Neural cell (in vitro differentiated cells): ENCODE measurements at regions not wholly inside any gene's neighbourhood (a gene's known extent, or its start where the extent isn't known, plus 50 kb on each side); places are given as distances from the start of the nearest gene placed in this dataset.

Source experiments
- H2AFZ ChIP-seq: fragments of 200-600, 300-800 bp; sonication (generic), shearing (Covaris generic); 2 replicates; pipeline ENCODE4 v1.6.0; 2014; ENCODE audit warnings: low read depth, mild to moderate bottlenecking, antibody characterized with exemption, low read length, moderate library complexity
- H3F3A ChIP-seq: fragments of 200-600 bp; shearing (Covaris generic); 2 replicates; pipeline ENCODE4 v1.6.1; 2016; ENCODE audit warnings: mild to moderate bottlenecking, moderate library complexity, mixed read lengths, antibody characterized with exemption, low read length; ENCODE audit not compliant: insufficient read depth, poor library complexity, severe bottlenecking
- H3K27ac ChIP-seq: fragments of 200-600, 300-800 bp; sonication (generic), shearing (Covaris generic); 2 replicates; pipeline ENCODE4 v1.5.1; 2014; ENCODE audit warnings: mild to moderate bottlenecking, low read length, moderate library complexity
- H3K27me3 ChIP-seq: fragments of 300-800, 200-600 bp; sonication (generic), shearing (Covaris generic); 2 replicates; pipeline ENCODE4 v1.6.0; 2014; ENCODE audit warnings: mild to moderate bottlenecking, low read depth, low read length, moderate library complexity; ENCODE audit not compliant: insufficient read depth
- H3K36me3 ChIP-seq: fragments of 300-800, 200-600 bp; sonication (generic), shearing (Covaris generic); 2 replicates; pipeline ENCODE4 v1.5.1; 2014; ENCODE audit warnings: mild to moderate bottlenecking, antibody characterized with exemption, low read length, moderate library complexity; ENCODE audit not compliant: insufficient read depth
- H3K4me2 ChIP-seq: fragments of 300-800, 200-600 bp; sonication (generic), shearing (Covaris generic); 2 replicates; pipeline ENCODE4 v1.6.0; 2014; ENCODE audit warnings: mild to moderate bottlenecking, low read length
- H3K4me3 ChIP-seq: fragments of 300-800, 200-600 bp; sonication (generic), shearing (Covaris generic); 2 replicates; pipeline ENCODE4 v1.5.1; 2014; ENCODE audit warnings: mild to moderate bottlenecking, low read length, moderate library complexity
- H3K79me2 ChIP-seq: fragments of 200-600 bp; shearing (Covaris generic); replicated peaks from 2 replicates; pipeline ENCODE4 v1.6.0; 2014; ENCODE audit warnings: mild to moderate bottlenecking, low read length, moderate library complexity; ENCODE audit not compliant: insufficient read depth
- H3K9ac ChIP-seq: fragments of 300-800, 200-600 bp; sonication (generic), shearing (Covaris generic); 2 replicates; pipeline ENCODE4 v1.6.1; 2016; ENCODE audit warnings: mild to moderate bottlenecking, low read length, mixed read lengths
- H3K9me2 ChIP-seq: fragments of 200-600 bp; shearing (Covaris generic); 2 replicates; pipeline ENCODE4 v1.6.1; 2016; ENCODE audit warnings: mild to moderate bottlenecking, low read length, mixed read lengths; ENCODE audit not compliant: insufficient read depth
- H3K9me3 ChIP-seq: fragments of 200-600, 300-800 bp; sonication (generic), shearing (Covaris generic); 2 replicates; pipeline ENCODE4 v1.6.1; 2016; ENCODE audit warnings: mild to moderate bottlenecking, mixed run types, low read length, moderate library complexity, mixed read lengths
- H4K20me1 ChIP-seq: fragments of 200-600 bp; shearing (Covaris generic); 2 replicates; pipeline ENCODE4 v1.6.1; 2016; ENCODE audit warnings: mild to moderate bottlenecking, mixed run types; ENCODE audit not compliant: insufficient read depth
- CTCF ChIP-seq: fragments of 450-650 bp; IDR thresholded peaks from 2 replicates; pipeline ENCODE4 v1.5.1; 2014; ENCODE audit warnings: antibody characterized with exemption, mild to moderate bottlenecking, moderate library complexity; ENCODE audit not compliant: poor library complexity, severe bottlenecking
- EP300 ChIP-seq: fragments of 450-650 bp; conservative IDR thresholded peaks from 2 replicates; pipeline ENCODE4 v1.6.1; 2014; ENCODE audit warnings: antibody characterized with exemption, mild to moderate bottlenecking, moderate library complexity; ENCODE audit not compliant: poor library complexity, severe bottlenecking
- EZH2 ChIP-seq: fragments of 200-600, 300-800 bp; shearing (Covaris generic), sonication (generic); IDR thresholded peaks from 2 replicates; pipeline ENCODE4 v1.6.1; 2014; ENCODE audit warnings: antibody characterized with exemption, low read length, borderline replicate concordance, mild to moderate bottlenecking; ENCODE audit not compliant: insufficient read depth, poor library complexity, severe bottlenecking
- MXI1 ChIP-seq: fragments of 450-650 bp; conservative IDR thresholded peaks from 2 replicates; pipeline ENCODE4 v1.6.1; 2014; ENCODE audit warnings: antibody characterized with exemption, mild to moderate bottlenecking; ENCODE audit not compliant: poor library complexity, severe bottlenecking
- POLR2AphosphoS5 ChIP-seq: IDR thresholded peaks from 2 replicates; pipeline ENCODE4 v1.6.1; 2012
- RAD21 ChIP-seq: fragments of 450-650 bp; conservative IDR thresholded peaks from 2 replicates; pipeline ENCODE4 v1.6.1; 2014; ENCODE audit warnings: antibody characterized with exemption, mild to moderate bottlenecking, moderate library complexity
- REST ChIP-seq: IDR thresholded peaks from 2 replicates; pipeline ENCODE4 v1.6.1; 2012; ENCODE audit warnings: borderline replicate concordance
- SMC3 ChIP-seq: fragments of 450-650 bp; conservative IDR thresholded peaks from 2 replicates; pipeline ENCODE4 v1.6.1; 2014; ENCODE audit warnings: antibody characterized with exemption, mild to moderate bottlenecking, moderate library complexity; ENCODE audit not compliant: poor library complexity
- TAF1 ChIP-seq: IDR thresholded peaks from 2 replicates; pipeline ENCODE4 v1.6.1; 2012; ENCODE audit warnings: low read depth

GRCh38 chr9:16320338-16320902 is 550.0 kb downstream of the BNC2 start:
- no peak overlapping the region for H2AFZ ChIP-seq
- no peak overlapping the region for H3K4me3 ChIP-seq
- no peak overlapping the region for H3K4me2 ChIP-seq
- no peaks in the 10 kb centered on the region for H4K20me1 ChIP-seq
- H3K79me2 ChIP-seq = no peaks in the 10 kb centered on the region
- H3K27ac ChIP-seq = no peak overlapping the region
- H3F3A ChIP-seq = no peaks in the 10 kb centered on the region
- TF ChIP-seq SMC3 = no peak
- no peak for TF ChIP-seq RAD21
- TF ChIP-seq TAF1 = no peak
- no peaks in the 10 kb centered on the region for H3K36me3 ChIP-seq
- no peaks in the 10 kb centered on the region for H3K9me2 ChIP-seq
- H3K27me3 ChIP-seq = peaks cover 5% of the 10 kb centered on the region
- H3K9me3 ChIP-seq = no peaks in the 10 kb centered on the region
- no peak overlapping the region for H3K9ac ChIP-seq

GRCh38 chr9:16321461-16322119 is 548.9 kb downstream of the BNC2 start:
- Histone ChIP-seq H3K79me2 (no peaks in the 10 kb centered on the region), H3K9ac (no peak overlapping the region), H3K9me3 (no peaks in the 10 kb centered on the region), H3F3A (no peaks in the 10 kb centered on the region), H4K20me1 (no peaks in the 10 kb centered on the region), H3K9me2 (no peaks in the 10 kb centered on the region), H3K4me3 (no peak overlapping the region), H2AFZ (no peak overlapping the region), H3K27me3 (peaks cover 5% of the 10 kb centered on the region), H3K4me2 (no peak overlapping the region), H3K27ac (no peak overlapping the region), H3K36me3 (no peaks in the 10 kb centered on the region)
- no peak for TF ChIP-seq MXI1
- TF ChIP-seq REST = no peak
- TF ChIP-seq CTCF = no peak
- no peak for TF ChIP-seq TAF1
- no peak for TF ChIP-seq EP300
- no peak for TF ChIP-seq POLR2AphosphoS5
- no peak for TF ChIP-seq SMC3
- TF ChIP-seq RAD21 = no peak
- no peak for TF ChIP-seq EZH2
